Anterior cingulate cortex (tissue), 58 donors: ENCODE measurements at regions not wholly inside any gene's neighbourhood (a gene's known extent, or its start where the extent isn't known, plus 50 kb on each side); places are given as distances from the start of the nearest gene placed in this dataset.

Source experiments
- DNase-seq, 58 donors: peaks; one replicate each; lab custom pipeline; 2025; lab: John Stamatoyannopoulos, UW

DNA sequence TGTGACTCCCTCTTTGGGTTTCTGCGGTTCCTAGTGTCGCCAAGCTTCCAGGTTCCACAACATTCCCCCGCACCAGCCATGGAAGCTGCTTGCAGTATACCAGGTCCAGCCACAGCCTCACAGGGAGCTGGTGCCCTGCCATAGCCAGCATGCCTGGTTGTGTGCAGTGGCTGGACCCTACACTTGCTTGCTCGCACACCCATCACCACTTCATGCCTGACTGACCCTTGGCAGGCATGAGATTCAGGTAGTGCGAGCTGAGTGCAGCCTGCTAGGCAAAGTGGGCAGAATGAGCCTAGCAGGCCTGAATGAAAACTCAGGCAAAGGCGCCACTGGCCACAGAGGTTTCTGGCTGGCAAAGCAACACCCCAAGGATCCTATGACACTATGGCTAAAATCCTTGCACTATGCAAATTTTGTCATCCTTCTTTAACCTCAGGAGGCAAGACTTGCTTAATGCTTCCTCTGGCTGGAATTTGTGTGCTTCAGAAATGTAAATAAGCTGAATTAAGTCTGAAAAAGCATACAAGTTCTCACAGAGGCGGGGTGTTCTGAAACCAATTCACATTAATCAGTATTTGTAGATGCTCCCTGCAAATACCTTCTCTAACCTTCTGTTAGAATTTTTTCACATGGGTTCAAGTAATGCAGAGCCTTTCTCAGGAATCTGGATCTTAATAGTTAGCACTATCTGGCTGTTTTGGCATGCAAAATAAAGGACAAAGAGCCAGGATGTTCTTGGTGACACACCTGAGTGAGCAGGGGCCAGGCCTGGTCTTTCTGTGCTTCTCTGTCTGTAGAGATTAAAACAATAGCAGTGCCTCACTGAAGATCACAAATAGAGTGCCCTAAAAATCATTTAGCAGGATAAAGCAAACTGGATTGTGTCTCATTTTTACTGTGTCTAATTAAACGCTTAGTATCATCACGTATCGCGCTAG is 256.9 kb downstream of the GPATCH2 start:
- DNase-seq = no peak

- DNase-seq = no peak
These were observed 258.6 kb downstream of the GPATCH2 start for GRCh38 chr1:217372049-217372970.

GRCh38 chr1:217370757-217371156 is 260.1 kb downstream of the GPATCH2 start:
- DNase-seq = no peak

- DNase-seq = no peak
These were observed 260.8 kb downstream of the GPATCH2 start for GRCh38 chr1:217369996-217370551.

GRCh38 chr1:217369271-217369981 is 261.5 kb downstream of the GPATCH2 start:
- no peak for DNase-seq

- DNase-seq = no peak
These were observed 266.7 kb downstream of the GPATCH2 start for GRCh38 chr1:217364220-217364619.

- no peak for DNase-seq
These were observed 267.6 kb downstream of the GPATCH2 start for GRCh38 chr1:217363319-217363718.

DNA sequence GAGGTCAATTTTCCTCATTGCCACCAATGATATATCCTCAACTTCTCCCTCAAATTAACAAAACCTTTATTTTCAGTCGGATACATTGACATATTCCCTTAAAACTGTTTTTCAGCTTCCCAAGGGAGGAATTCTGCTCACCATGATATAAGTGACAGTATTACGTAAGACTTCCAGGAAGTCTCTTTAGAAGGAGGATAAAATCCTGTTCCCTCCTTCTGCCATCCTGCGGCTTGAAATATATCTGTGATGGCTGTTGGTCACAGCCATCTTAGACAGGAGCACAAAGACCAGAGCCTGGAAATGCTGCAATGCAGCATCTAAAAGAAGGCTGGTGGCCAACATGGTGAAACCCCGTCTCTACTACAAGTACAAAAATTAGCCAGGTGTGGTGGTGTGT is 270.4 kb downstream of the GPATCH2 start:
- no peak for DNase-seq

DNA sequence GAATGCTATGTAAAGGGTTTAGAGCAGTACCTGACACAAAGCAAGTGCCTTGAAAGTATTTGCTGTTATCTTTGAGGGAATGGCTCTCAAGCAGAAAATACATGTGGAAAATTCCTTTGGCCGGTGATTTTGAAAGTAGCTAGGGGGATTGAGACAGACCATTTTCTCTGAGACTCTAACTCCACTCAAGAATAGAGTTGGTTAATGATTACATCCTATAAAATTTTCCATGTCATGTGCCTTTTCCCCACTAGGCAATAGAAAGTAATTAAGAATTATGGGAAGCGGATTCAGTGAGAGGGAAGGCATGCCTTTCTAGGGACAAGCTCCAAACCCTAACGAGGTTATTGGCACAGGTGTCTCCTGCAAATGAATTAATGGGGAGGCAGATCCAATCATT is 276.0 kb downstream of the GPATCH2 start:
- no peak for DNase-seq

DNA sequence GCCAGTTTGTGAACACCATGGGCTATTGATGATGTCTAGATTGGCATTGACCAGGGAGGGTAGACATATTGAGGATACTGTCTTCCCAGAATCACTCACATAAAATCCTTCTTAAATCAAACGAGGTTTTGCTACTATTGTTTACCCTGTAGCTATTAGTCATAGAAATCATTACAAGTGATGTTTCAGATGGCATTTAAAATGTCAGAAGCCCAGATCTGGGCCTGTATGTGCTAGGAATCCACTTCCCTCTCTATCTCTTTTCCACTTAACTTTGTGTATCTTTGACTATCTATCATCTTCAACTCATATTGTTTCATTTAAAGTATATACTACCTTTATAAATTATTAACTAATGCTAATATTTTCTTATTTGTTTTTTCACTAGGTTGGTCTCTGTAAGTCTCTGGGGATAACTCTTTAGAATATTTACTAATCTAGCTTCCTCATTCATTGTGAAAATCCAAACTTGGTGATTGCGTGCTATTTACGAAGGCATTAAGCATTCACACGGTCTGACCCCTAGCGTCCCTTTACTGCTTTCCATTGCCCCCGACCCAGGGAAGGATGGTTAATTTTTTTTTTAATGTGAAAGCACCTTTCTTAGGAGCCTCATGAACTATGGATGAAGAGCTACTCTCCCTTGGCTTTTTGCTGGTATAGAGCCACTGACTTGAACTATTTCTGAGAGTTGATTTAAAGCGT is 281.8 kb downstream of the GPATCH2 start:
- DNase-seq = no peak

DNA sequence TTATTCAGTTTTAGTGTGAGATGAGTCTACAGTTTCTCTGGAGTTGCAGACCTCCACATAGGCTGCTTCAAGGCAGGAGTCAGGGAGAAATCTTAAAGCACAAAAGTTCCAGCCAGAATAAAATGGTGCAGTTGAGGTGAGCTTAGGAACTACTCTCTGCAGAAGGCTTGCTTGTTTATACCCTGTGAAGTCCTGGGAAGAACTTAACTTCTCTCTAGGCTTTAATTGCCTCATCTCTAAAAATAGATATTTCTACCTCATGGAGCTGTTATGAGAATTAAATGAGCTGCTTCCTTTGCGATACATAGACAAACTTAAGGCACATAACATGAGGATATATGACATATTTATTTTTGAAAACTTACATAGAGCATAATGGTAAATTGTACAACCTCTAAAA is 286.2 kb downstream of the GPATCH2 start:
- DNase-seq = no peak

- no peak for DNase-seq
These were observed 287.0 kb downstream of the GPATCH2 start for GRCh38 chr1:217343907-217344306.

DNA sequence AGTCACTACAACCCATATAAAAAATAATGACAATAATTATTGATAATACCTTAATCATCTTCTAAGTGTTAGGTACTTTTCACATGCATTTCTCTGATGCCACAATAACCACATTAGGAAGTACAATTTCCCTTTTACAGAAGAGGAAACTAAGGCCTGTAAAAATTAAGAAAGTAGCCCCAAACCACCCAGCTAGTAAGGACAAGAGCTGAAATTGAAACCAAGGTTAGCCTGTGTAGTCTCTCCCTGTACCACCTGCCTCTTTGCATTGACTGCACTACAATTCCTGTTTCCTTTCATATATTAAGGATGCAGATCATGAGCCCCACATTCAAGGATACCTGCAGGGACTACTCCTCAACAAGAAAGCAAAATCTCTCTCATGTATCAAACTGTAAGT is 288.8 kb downstream of the GPATCH2 start:
- no peak for DNase-seq

DNA sequence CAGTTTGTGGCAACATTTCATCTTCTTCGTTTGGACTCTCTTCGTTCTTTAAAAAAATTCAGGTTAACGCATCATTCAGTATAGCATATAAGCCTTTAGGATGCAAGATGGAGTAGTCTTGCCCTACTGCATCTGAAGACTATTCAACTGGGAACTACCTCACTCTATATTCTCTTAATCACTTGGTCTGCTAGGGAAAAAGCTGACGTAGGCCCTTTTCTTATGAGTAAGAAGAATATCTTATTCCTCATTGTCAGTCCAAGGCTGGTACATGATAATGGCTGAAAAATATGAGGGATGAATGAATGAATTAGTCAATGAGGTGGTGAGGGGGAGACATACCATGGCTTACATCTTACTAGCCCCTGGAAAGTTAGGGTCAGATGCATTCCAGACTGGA is 294.2 kb downstream of the GPATCH2 start:
- no peak for DNase-seq

DNA sequence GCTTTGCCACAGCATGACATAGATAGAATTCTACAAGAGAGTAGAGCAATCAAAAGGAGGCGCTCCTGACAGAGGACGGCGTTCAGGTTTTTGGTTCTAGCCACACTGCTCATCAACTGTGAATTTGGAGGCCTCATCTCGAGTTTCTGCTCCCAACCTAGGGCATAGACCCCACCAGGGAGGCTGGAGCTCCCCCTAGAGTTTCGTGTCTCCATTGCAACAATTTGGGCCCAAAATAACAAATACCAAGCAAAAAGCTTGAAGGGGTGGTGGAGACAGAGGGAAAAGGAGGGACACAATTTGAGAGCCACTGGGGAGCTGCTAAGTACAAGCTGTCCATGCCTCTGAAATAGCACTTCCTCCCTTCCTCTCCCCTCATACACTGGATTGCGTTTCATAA is 297.0 kb downstream of the GPATCH2 start:
- DNase-seq = peak in 9 of 58 donors; percentile 0 to 14 (median 2)

DNA sequence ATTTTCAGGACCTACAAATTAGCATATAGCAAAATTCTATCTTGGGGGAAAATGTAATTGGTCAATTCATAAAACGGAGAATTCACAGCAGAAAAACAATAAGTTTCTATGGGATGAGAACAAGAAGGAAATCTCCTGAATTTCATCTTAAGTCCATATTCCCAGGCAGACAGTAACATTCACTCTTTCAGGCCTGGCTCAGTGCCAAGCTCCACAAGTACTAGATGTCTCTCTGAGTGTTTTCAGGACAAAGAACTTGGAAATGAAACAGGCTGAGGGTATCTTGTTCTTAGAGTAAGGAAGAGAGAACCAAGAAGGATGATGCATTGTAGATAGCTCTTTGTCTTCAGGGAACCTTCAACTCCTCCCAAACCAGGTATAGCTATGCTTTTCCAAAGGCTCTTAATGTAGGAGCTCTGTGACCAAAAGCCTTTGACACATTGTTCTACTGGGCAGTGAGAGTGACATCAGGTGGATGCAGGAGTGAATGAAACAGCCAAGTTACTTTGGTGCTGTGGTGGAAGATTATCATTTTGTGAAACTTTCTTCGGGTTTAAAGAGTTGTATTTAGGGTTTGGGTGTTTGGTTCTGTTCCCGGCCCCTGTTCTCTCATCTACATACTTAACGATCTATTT is 298.3 kb downstream of the GPATCH2 start:
- DNase-seq = peak in 2 of 58 donors; percentile 1 to 2

DNA sequence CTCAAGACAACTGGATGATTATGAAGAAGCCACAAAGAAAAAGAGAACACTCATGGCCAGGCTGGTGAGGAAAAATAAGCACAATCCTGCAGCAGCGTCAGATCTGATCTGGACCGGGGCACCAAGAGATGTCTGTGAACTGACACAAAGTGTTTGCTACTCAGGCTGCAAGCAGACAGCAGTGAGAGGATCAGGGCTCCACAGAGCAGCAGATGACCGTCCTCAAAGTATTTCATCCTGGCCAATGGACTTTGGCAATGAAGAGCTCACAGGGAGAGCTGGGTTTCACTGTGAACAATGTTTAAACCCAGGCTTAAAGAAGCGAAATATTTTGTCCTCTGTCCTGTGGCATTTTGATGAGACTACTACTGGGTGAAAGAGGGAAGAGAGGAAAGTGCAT is 299.2 kb downstream of the GPATCH2 start:
- DNase-seq = no peak

DNA sequence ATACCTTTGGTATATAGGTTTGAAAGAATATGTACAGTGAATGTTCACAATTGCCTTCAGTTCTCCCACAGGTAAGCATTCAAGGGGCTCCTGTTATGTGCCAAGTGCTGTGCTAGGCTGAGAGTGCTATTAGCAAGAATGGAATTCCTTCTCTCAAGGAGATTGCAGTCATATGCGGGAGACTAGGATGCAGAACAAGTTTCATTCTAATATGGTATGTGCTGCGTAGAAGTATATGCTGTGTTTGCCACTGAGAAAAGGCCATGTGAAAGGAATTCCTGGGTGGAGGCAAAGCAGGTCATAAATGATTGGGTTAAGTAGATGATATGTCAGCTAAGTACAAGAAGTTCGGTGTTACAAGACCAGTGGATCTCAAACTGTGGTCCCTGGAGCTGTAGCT is 303.0 kb downstream of the GPATCH2 start:
- DNase-seq = no peak

DNA sequence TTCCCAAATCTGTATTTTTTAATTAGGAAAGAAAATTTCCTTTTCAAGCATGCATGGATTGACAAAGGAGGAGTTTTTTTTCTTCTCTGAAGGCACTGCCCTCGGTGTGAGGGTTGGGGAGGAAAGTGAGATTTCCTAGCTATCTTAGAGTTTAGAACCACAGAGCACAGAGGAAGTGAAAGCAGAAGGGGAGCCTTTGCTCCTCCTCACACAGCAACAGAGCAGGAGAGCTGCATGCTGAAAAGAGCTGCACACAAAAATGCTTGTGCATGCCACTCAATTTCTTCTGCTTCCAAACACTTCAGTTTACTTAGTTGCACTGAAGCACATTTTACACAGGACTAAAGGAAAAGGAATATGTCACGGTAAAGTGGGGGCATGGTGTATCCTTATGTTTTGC is 308.1 kb downstream of the GPATCH2 start:
- DNase-seq = peak in 3 of 58 donors; percentile 4 to 6 (median 6)
